ENCODE measurements at regions not wholly inside any gene's neighbourhood (a gene's known extent, or its start where the extent isn't known, plus 50 kb on each side); places are given as distances from the start of the nearest gene placed in this dataset.
"Not testable (repeated sequence)": the region's sequence is repeated elsewhere in the genome, so short reads cannot be mapped to it uniquely, and the experiment has no call there.

GRCh38 chr11:29142573-29142972 lies 874.3 kb downstream of the KCNA4 start:
- TF ChIP-seq CTCF (tag by site-specific recombination; IDR thresholded peaks at IDR 0.05); KLF7 (tag by site-specific recombination; IDR thresholded peaks at IDR 0.05; ENCODE audit: borderline replicate concordance): not testable (repeated sequence)
